Right ventricle myocardium inferior (tissue), 1 donor: ENCODE measurements at regions not wholly inside any gene's neighbourhood (a gene's known extent, or its start where the extent isn't known, plus 50 kb on each side); places are given as distances from the start of the nearest gene placed in this dataset.
A peak's percentile ranks its signal among the peaks of the same experiment; 100 is the strongest.

Experiments used
- ATAC-seq: fragments of 200-7000 bp; cut with Tn5 transposase; one replicate; pipeline ENCODE4 v1.9.1; 2020; ENCODE audit warnings: mild to moderate bottlenecking, moderate library complexity
- DNase-seq: peaks from one replicate; pipeline ENCODE4 v3.0.0; 2021; ENCODE audit errors: missing footprints
- intact Hi-C: fragments of 100-400 bp; cut with DNase I; formaldehyde crosslinking; loops from one replicate; pipeline ENCODE4 v1.11.0; 2022
- donor health status: DM: no; HTN: yes; CAD: no; lungs with severe emphysema.

DNA sequence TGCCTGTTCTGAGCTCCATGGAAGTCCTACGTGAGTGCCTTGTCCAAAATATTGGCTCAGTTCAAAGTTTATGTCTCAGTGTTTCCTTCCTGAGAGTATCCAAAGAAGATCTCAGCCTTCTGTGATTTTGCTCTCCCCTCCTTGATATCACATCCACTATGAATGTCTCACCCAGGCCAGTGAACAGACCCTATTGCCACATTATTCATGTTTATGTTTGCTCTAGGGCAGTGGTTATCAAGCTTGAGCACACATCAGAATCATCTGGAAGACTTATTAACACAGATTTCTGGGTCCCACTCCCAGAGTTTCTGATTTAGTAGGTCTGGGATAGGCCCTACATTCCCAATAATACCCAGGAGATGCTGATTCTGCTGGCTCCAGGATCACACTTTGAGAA, 145.0 kb upstream of the FGGY start:
- no peak for DNase-seq
- ATAC-seq = no peak
- intact Hi-C loops = loop anchor here (1.0 to 10.0 kb wide), 4 partner anchors 45 to 550 kb away; partner anchors contain the start of gene JUN

DNA sequence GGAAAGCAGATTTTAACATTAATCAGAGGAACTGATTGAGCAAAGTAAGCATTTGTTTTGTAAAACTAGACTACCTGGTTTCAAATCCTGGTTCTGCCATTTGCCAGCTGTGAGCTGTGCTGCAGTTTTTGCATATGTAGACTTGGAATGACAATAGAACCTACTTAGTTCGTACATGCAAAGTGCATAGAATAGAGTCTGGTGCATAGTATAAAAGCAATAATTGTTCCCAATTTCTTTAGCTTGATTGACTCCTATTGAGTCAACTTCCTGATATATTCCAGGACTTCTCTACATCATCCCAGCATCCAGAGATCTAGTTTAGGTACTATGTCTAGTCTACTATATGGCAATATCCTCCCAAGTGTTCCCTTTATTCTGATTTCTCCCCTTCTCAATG, 144.4 kb upstream of the FGGY start:
- no peak for ATAC-seq
- intact Hi-C loops = loop anchor here (5.0 to 10.0 kb wide), 3 partner anchors 45 to 550 kb away; no protein-coding TSS in a partner anchor
- DNase-seq = no peak

DNA sequence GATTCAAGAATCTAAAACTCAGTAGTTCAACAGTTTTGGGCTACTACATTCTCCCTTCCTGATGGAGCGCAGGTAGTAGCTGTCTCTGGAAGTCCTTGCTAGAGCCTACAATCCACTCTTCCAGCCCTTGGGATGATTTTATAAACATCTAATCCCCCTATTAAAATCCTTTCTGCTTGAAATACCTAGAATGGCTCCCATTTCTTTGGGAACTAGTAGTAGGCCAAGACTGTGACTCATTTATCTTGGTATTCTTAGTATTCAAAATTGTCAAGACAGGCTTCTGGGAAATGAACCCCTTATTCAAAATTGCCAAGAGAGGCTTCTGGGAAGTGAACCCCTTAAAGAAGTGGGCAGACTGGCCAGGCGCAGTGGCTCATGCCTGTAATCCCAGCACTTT, 142.5 kb upstream of the FGGY start:
- DNase-seq (no peak), ATAC-seq (no peak)
- intact Hi-C loops = loop anchor here (5.0 to 10.0 kb wide), 3 partner anchors 47 to 548 kb away; no protein-coding TSS in a partner anchor

DNA sequence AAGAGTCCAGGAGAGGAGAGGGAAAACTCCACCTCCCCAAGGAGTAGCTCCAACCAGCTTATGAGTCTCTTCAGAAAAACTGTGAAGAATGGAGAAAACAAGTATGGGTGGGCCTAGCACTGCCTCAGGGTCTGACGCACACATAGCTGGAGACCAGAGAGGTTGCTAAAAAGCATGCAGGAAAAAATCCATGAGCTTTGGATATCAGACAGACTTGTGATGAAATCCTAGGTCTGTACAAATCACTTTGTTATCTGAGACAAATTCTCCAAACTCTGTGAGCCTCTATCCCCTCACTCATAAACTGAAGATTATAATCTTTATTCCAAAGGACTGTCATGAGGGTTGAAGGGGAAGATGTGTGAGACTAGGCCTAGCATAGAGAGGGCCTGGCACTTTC, 141.5 kb upstream of the FGGY start:
- ATAC-seq = no peak
- no peak for DNase-seq
- intact Hi-C loops = loop anchor here (10.0 kb wide), 1 partner anchor 109 kb away; no protein-coding TSS in a partner anchor

DNA sequence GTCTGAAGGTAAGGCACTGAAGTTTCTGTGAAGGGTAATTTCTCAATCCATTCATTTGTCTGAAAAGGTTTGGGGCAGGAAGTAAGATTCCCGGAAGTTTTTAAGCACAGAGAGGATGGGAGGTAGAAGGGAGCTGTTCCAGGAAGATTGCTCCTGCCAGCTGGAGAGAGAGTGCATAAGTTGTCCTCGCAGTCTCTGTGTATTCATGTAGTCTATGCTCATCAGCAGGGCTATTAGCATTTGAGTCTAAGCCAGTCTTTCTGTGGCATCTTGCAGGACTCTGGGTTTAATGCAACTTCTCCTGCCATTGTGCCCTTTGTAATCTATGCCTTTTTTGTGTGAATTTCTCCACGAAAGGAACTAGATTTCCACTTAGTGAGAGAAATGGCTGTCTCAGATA, 140.8 kb upstream of the FGGY start:
- ATAC-seq (no peak), DNase-seq (no peak)
- intact Hi-C loops = loop anchor here (10.0 kb wide), 1 partner anchor 109 kb away; no protein-coding TSS in a partner anchor

DNA sequence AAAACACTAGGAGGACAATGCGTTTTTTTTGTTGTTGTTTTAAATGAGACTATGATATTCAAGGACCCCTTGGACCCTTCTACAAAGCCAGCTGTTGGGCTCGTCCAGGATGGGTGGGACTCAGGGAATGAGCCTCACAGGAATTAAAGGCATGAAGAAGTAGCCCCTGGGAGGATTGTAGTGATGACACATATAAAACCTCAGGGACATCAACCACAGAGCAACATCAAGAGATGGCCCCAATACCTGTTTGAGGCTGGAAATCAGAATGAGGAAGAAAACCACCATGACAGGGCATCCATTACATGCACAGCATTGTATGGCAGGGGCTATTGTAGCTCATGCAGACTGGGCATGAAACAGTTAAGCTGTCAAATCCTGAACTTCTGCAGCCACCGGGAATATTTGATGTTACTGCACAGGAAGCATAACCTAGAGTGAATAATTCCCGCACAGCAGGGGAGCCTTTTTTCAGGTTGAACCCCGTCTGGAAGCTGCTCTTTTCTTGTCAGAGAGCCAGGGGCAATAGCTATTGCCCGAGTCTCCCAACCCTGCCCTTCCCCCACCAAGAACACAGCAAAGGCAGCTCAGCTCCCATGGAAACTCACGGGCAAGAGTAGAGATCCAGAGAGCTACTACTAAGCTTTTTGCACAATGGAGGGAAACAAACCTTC, 140.2 kb upstream of the FGGY start:
- intact Hi-C loops = loop anchor here (10.0 kb wide), 1 partner anchor 108 kb away; no protein-coding TSS in a partner anchor
- DNase-seq = no peak
- no peak for ATAC-seq

DNA sequence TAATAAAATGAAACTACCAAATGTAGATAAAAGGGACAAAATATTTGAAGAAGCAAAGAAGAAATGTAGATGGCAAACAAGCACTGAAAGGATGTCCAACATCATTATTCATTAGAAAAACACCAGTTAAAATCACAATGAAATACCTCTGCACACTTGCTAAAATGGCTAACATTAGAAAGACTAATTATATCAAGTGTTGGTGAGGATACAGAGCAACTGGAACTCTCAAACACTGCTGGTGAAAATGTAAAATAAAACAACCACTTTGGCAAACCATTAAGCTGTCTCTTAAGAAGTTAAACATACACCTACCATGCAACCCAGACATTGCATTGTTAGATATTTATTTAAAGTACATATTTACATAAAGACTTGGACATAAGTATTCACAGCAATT, 138.6 kb upstream of the FGGY start:
- ATAC-seq = no peak
- intact Hi-C loops = loop anchor here (10.0 kb wide), 1 partner anchor 106 kb away; no protein-coding TSS in a partner anchor
- DNase-seq = no peak

DNA sequence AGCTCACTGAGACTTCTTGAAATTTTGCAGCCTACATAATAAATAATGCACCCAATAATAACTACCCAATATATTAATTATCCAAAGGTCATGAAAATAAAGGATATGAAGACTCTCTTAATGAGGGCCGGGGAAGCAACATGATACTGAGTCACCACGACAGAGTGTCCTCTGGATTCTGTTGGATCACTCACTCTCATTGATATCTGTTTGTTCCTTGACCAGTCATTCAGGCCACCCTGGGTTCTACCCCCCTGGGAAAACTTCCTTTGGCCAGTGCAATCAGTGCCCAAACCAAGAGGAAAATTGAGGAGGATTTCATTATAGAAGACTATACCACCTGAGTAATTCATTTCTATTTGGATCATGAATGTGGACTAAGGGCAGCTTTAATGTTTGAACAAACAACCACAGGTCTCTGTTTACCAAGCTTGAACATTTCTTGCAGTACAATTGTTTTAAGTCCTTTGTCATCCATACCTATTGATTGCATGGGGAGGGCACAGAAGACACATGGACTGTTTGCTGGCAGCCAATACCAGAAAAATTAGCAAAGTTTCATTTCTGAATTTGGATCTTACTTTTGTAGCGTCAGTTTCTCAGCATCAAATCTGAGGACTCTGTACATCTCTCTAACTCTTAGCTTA, 137.2 kb upstream of the FGGY start:
- intact Hi-C loops = loop anchor here (10.0 kb wide), 1 partner anchor 105 kb away; no protein-coding TSS in a partner anchor
- ATAC-seq = peak; percentile 38
- DNase-seq = no peak

DNA sequence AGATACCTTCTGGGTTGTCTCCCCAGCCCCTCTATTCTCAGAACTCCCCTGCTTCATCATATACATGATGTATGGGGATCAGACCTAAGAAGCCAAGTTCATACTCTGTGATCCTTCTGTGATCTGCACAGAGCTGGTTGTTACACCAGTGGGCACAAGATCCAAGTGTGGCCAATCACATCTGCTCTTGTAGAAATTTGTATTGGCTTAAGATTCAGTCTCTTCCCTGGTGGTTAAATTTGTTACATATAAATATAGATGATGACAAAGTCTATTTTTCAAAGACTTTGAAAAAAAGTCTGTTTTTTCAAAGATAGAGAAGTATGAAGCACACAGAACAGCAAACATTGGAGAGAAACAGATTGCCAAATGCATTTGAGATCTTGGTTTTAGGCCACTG, 135.8 kb upstream of the FGGY start:
- ATAC-seq = no peak

DNA sequence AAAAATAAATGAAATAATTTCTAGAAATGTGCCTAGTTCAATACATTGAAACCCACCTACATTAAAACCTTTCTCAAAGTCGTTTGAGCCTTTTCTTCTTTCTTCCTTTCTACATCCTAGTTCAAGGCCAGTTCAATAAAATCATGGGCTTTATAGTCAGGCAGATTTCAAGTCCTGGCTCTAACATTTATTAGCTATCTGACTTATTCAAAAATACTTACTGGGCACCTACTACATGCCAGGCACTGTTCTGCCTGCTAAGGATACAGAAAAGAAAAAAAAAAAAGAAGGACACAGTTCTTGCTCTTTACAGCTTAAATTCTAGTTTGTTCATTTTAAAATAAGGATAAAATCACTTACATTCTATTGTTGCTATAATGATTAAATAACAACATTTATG, 134.2 kb upstream of the FGGY start:
- ATAC-seq = no peak
- no peak for DNase-seq

More for the DNA sequence above, 135.8 kb upstream of the FGGY start:
- DNase-seq = no peak
- intact Hi-C loops = no loop called here

DNA sequence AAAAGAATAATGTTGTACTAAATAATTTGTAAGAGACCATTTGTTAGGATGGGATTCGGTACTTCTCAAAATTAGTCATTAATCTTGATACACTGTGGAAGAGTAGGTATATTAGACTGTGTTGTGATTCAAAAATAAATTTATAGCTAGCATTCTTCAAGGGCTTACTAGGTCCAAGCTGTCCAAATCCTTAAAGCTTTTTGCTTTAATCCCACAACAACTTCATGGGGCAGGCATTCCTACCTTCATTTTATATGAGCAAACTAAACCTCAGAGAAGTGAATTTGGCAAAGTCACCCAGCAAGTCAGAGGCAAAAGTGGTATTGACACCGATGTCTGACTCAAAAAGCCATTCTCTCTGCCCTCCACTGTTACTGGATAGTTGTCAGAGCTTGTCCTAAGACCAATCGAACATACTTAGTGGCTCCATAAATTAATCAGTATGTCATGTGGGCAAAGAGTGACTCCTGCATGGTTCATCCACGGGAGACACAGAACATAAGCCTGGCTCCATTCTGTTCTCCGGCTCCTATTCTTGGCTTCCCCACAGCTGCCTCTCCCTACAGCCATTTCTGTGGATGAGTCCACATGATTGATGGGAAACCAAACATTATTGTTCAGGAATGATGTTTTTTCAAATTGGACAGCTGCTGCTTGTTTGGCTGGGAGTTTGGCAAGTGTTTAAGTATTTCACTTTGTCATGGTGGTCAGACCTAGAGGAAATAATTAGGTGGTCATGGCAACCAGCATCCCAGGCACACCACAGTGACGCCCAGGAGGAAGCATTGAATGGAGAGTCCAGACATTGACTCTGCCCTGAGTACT, 133.4 kb upstream of the FGGY start:
- ATAC-seq (no peak), DNase-seq (no peak)
- intact Hi-C loops = no loop called here

More for the DNA sequence above, 134.2 kb upstream of the FGGY start:
- intact Hi-C loops = no loop called here

DNA sequence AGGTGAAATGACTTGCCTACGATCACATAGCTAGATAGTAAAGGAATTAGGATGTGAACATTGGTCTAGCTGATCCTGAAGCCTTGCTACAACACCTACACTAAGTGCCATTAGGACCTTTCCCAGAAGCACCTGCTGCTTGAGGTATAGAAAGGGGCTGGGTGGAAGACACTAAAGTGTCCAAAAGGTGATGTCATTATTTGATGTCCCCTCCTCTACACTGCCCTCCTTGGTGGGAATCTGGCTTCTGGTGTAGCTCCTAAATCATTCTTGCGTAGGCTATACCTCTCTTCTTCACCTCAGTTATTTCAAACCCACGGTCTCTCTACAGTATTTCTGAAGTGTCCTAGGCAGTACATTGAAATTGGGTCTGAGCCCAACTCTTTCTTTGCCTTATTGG, 132.5 kb upstream of the FGGY start:
- no peak for DNase-seq
- ATAC-seq = no peak
- intact Hi-C loops = no loop called here

DNA sequence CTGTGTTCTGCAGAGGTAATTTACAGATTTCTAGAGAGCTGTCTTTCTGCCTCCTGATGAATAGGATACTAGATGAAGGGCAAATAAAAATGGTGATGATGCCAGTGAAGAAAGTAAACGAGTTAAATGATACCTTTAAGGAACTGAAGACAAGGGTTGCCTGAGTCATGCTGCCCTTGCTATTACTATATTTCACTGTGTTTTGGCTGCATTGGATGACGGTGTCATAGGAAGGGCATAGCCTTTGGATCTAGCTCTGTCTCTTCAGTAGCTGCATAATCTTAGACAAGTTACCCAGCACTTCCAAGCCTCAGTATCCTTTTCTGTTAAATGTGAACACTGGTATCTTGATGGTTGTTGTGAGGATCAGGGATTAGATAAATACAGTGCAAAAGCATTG, 131.5 kb upstream of the FGGY start:
- DNase-seq = no peak
- intact Hi-C loops = no loop called here
- no peak for ATAC-seq

DNA sequence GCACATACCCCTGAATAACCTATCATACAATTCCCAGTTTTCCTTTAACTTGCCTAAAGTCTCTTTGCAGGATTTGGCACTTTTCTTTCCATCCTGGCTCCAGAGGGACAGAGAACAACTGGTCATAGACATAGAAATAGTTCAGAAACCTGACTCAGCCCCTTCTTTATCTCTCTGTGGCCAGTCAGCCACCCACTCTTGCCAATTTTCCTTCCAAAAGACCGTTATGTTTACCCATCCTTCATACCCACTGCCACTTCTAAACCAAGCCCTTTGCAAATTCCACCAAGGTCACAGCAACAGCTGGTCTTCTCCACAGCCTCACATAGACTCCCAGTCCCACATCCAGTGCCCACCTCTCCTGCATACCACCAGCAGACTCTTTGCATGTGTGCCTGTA, 127.2 kb upstream of the FGGY start:
- intact Hi-C loops = no loop called here
- DNase-seq (no peak), ATAC-seq (peak; percentile 79)

DNA sequence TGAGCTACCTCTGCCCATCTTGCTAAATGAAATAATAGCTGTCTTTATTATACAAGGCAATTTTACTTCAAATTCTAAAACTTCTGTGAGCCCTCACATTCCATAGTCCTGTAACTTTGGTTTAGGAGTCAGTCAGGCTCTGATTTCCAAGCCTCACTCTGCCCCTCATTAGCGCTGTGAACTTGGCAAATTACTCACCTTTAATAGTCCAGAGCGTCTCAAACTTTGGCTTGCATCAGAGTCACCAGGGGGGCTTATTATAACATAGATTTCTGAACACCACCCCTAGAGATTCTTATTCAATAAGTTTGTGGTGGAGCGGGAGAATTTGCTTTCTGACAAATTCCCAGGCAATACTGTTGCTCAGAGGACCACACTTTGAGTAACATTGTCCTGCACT, 126.2 kb upstream of the FGGY start:
- DNase-seq = no peak
- ATAC-seq = no peak
- intact Hi-C loops = no loop called here

DNA sequence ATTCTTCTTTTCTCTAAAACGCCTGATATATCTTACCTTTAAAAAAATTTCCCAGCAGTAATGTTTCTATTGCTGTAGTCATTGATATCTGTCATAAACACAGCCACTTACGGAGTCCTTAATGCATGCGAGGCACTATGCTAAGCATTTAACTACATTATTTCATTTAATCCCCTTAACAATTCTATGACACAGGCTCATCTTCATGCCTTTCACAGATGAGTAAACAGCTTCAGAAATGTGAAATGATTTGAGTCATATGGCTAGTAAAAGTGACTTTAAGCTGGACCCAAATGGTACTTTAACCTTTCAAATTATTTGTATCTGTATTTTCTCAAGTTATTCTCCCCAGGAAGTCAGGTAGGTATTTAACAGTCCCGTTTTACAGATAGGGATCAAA, 125.1 kb upstream of the FGGY start:
- intact Hi-C loops = no loop called here
- no peak for DNase-seq
- ATAC-seq = no peak

DNA sequence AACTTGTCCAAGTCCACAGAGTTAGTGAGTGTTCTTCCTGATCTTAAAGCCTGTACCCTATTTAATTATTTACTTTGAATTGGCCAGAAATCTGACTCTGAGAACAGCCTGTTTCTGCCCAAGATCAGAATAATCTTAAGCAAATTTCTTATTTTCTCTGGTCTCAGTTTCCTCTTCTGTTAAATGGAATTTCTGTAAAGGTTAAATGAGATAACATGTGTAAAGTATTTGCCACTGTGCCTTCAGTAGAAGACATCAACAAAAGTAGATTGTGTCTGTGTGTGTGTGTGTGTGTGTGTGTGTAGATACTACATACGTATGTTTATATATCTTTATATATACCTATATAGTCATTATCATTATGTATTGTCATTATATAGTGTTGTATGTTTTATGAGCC, 124.2 kb upstream of the FGGY start:
- ATAC-seq (no peak), DNase-seq (no peak)
- intact Hi-C loops = no loop called here

DNA sequence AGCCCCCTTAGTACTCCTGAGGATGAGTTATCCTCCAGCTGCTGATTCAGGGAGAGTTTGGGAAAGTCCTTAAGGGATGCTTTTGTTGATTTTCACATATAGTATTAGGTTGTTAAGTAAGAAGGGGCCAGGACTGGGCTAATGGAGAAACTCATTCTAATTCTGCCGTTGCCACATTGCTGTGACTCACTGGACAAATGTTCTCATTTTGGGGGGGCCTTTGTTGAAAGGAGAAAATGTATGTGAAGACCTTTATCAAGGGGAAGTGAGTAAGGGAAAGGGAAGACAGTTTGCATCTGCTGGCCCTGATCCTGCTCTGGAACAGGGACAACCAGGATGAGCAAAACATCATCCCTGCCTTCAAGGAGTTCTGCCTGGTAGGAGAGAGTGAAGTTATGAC, 123.2 kb upstream of the FGGY start:
- ATAC-seq (no peak), DNase-seq (no peak)
- intact Hi-C loops = no loop called here

DNA sequence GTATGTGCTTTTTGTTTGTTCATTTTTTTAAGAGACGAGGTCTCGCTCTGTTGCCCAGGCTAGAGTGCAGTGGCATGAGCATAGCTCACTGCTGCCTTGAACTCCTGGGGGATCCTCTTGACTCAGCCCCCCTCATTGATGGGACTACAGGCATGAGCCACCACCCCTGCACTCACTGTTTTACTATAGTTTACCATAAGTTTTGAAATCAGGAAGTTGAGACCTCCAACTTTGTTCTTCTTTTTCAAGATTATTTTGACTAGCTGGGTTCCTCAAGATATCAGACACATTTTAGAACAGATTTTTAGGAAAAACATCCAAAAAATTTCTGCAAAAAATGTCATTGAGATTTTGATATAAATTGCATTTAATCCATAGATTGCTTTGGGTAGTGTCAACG, 120.4 kb upstream of the FGGY start:
- intact Hi-C loops = no loop called here
- ATAC-seq (no peak), DNase-seq (no peak)

DNA sequence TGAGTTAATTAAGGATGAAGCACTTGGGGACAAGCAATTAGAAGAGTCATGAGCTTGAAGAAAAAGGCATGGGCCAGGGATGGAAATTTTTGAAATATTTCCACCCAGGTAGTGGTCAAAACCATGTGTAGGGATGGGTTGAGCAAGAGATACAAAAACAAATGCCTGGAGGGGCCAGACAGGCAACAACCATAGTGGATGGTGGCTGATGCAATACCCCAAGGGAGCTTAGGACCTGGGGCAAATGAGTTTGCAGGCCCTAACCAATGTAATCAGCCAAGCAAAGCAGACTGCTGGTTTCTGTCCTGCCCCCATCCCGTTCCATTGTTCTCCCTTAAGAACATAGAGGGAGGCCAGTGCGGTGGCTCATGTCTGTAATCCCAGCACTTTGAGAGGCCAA, 119.1 kb upstream of the FGGY start:
- DNase-seq = peak; percentile 40
- no peak for ATAC-seq
- intact Hi-C loops = no loop called here
